A549 (cell line): ENCODE measurements at regions not wholly inside any gene's neighbourhood (a gene's known extent, or its start where the extent isn't known, plus 50 kb on each side); places are given as distances from the start of the nearest gene placed in this dataset.
"Not testable (repeated sequence)": the region's sequence is repeated elsewhere in the genome, so short reads cannot be mapped to it uniquely, and the experiment has no call there.

Source experiments
- ATAC-seq, 2 experiments: fragments of 200-7000 bp in 1 of 2; fragments of >200 bp in 1 of 2; cut with Nextera tagmentation in 1 of 2; cut with Tn5 transposase in 1 of 2; 3 replicates each; pipeline versions ENCODE4 v1.8.0 to v1.9.1; 2018 to 2020; ENCODE audit warnings: mild to moderate bottlenecking in 1 of 2, moderate library complexity in 1 of 2
- CTCF ChIA-PET: fragments of 300-600 bp; sonication (Branson Sonifier 250); formaldehyde crosslinking; extraction: SDS; loops from one replicate; lab custom pipeline; 2021; ENCODE audit warnings: antibody characterized with exemption, inconsistent platforms; lab: Yijun Ruan, JAX
- POLR2A ChIA-PET: fragments of 350-600 bp; formaldehyde crosslinking; extraction: SDS; loops from one replicate; lab custom pipeline; 2021; ENCODE audit warnings: antibody characterized with exemption, inconsistent platforms; lab: Yijun Ruan, JAX
- DNase-seq, 2 experiments: peaks; one replicate each; pipeline versions ENCODE4 v3.0.0 to v3.0.0-alpha.2; 2011 to 2016; ENCODE audit warnings: low read depth in 1 of 2, low spot score in 1 of 2
- FAIRE-seq: peaks from 2 replicates; lab custom pipeline; 2011; peaks lifted over from hg19 to GRCh38; lab: Jason Lieb, UNC
- H3K27ac ChIP-seq, 2 experiments: fragments of >200 bp; sonication (Bioruptor Twin); formaldehyde crosslinking; 3 replicates each; pipeline ENCODE4 v1.5.1; 2016 to 2017
- H3K4me1 ChIP-seq: fragments of >200 bp; sonication (Bioruptor Twin); formaldehyde crosslinking; 3 replicates; pipeline ENCODE4 v1.6.1; 2016
- H3K4me2 ChIP-seq: fragments of >200 bp; sonication (Bioruptor Twin); formaldehyde crosslinking; 3 replicates; pipeline ENCODE4 v1.6.1; 2016
- H3K4me3 ChIP-seq: fragments of >200 bp; sonication (Bioruptor Twin); formaldehyde crosslinking; 3 replicates; pipeline ENCODE4 v1.5.1; 2016
- H3K9me3 ChIP-seq: fragments of >200 bp; sonication (Bioruptor Twin); formaldehyde crosslinking; 3 replicates; pipeline ENCODE4 v1.6.1; 2016
- CHD2 ChIP-seq: fragments of 150-350 bp; IDR thresholded peaks from 2 replicates; pipeline ENCODE4 v1.6.1; 2014; ENCODE audit warnings: low read length; ENCODE audit not compliant: partially characterized antibody
- EHMT2 ChIP-seq: fragments of 200-600 bp; sonication (generic); IDR thresholded peaks from 2 replicates; pipeline ENCODE4 v1.6.1; 2016; ENCODE audit warnings: antibody characterized with exemption, low read depth, mild to moderate bottlenecking, moderate library complexity
- EP300 ChIP-seq, 2 experiments: fragments of >200 bp; sonication (Bioruptor Twin); formaldehyde crosslinking; IDR thresholded peaks; 2 replicates in 1 of 2; 3 replicates in 1 of 2; pipeline ENCODE4 v1.6.1; 2016 to 2017
- GATA3 ChIP-seq: IDR thresholded peaks from 2 replicates; pipeline ENCODE4 v1.6.1; 2012; ENCODE audit warnings: borderline replicate concordance
- HEYL ChIP-seq: fragments of 250-450 bp; sonication (Bioruptor Pico); IDR thresholded peaks from 2 replicates; pipeline ENCODE4 v1.8.0; 2021; ENCODE audit warnings: mild to moderate bottlenecking, moderate library complexity
- HOXA7 ChIP-seq: fragments of 250-450 bp; sonication (Bioruptor Pico); IDR thresholded peaks from 2 replicates; pipeline ENCODE4 v1.5.0; 2020; ENCODE audit warnings: mild to moderate bottlenecking, moderate library complexity
- JUN ChIP-seq, 2 experiments: fragments of >200 bp; sonication (Bioruptor Twin); formaldehyde crosslinking; IDR thresholded peaks; 2 replicates in 1 of 2; 3 replicates in 1 of 2; pipeline ENCODE4 v1.6.1; 2016 to 2017
- KDM5A ChIP-seq: fragments of 200-600 bp; sonication (generic); IDR thresholded peaks from 2 replicates; pipeline ENCODE4 v1.6.1; 2016; ENCODE audit warnings: antibody characterized with exemption, mild to moderate bottlenecking
- MAFK ChIP-seq: fragments of 450-650 bp; IDR thresholded peaks from 2 replicates; pipeline ENCODE4 v1.6.1; 2014; ENCODE audit not compliant: partially characterized antibody
- MYC ChIP-seq: IDR thresholded peaks from 2 replicates; pipeline ENCODE4 v1.6.1; 2012; ENCODE audit warnings: mild to moderate bottlenecking, inconsistent platforms, low read length, improper control_type of control experiment, borderline replicate concordance
- PHF8 ChIP-seq: fragments of 200-600 bp; sonication (generic); IDR thresholded peaks from 2 replicates; pipeline ENCODE4 v1.6.1; 2016; ENCODE audit warnings: low read depth, mild to moderate bottlenecking, antibody characterized with exemption, moderate library complexity, borderline replicate concordance
- RNF2 ChIP-seq: fragments of 200-600 bp; sonication (generic); IDR thresholded peaks from 2 replicates; pipeline ENCODE4 v1.6.1; 2016; ENCODE audit warnings: low read depth, mild to moderate bottlenecking, antibody characterized with exemption, moderate library complexity, borderline replicate concordance
- SMC3 ChIP-seq: fragments of >200 bp; sonication (Bioruptor Twin); formaldehyde crosslinking; IDR thresholded peaks from 3 replicates; pipeline ENCODE4 v1.6.1; 2018; ENCODE audit warnings: inconsistent platforms
- SREBF2 ChIP-seq: fragments of 450-650 bp; IDR thresholded peaks from 2 replicates; pipeline ENCODE4 v1.6.1; 2014; ENCODE audit warnings: mild to moderate bottlenecking, moderate library complexity
- TFCP2L1 ChIP-seq: fragments of 250-450 bp; sonication (Bioruptor Pico); IDR thresholded peaks from 2 replicates; pipeline ENCODE4 v1.5.0; 2021; ENCODE audit warnings: mild to moderate bottlenecking
- ZFP36 ChIP-seq: fragments of 450-650 bp; IDR thresholded peaks from 2 replicates; pipeline ENCODE4 v1.6.1; 2014; ENCODE audit warnings: borderline replicate concordance; ENCODE audit not compliant: partially characterized antibody
- ZSCAN20 ChIP-seq: fragments of 250-450 bp; sonication (Bioruptor Pico); IDR thresholded peaks from 2 replicates; pipeline ENCODE4 v1.8.0; 2022; ENCODE audit warnings: mild to moderate bottlenecking, moderate library complexity
- WGBS: methylation state at CpG from one replicate; pipeline ENCODE4 v1.1.6; 2017; ENCODE audit errors: missing lambda C conversion rate; 5-methylcytosine and 5-hydroxymethylcytosine counted together
- TF ChIP-seq, protein P1 (sequence below): fragments of 450-650 bp; IDR thresholded peaks from 2 replicates; pipeline ENCODE4 v1.6.1; 2014; ENCODE audit warnings: antibody characterized with exemption
- TF ChIP-seq, protein P2 (sequence below): fragments of >200 bp; sonication (Bioruptor Twin); formaldehyde crosslinking; IDR thresholded peaks from 2 replicates; pipeline ENCODE4 v1.6.1; 2016
- TF ChIP-seq, protein P3 (sequence below): IDR thresholded peaks from 2 replicates; pipeline ENCODE4 v1.6.1; 2012
- TF ChIP-seq, protein P4 (sequence below): fragments of 200-600 bp; sonication (generic); IDR thresholded peaks from 2 replicates; pipeline ENCODE4 v1.6.1; 2016; ENCODE audit warnings: antibody characterized with exemption, mild to moderate bottlenecking, moderate library complexity
- TF ChIP-seq, protein P5 (sequence below): fragments of >200 bp; sonication (Bioruptor Twin); formaldehyde crosslinking; IDR thresholded peaks from 3 replicates; pipeline ENCODE4 v1.6.1; 2016

DNA sequence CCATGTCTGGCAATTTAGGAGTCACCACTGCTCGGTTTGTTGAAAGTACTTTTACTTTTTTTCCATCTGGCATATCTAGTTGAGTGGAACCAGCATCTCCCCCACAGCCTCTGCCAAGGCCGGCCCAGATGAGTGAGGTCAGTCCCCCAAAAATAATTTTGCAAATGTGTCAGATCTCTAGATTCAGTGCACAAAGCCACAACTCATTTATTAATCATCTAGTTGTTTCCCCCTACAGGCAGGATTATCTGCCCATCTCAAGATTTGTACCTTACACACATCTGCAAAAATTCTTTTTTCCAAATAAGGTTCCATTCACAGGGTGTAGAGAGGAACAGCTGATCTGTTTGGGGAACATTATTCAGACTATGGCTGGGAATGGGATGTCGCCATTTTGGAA lies 174.0 kb upstream of the MXRA5 start (continued):
- TF ChIP-seq, protein P1, sequence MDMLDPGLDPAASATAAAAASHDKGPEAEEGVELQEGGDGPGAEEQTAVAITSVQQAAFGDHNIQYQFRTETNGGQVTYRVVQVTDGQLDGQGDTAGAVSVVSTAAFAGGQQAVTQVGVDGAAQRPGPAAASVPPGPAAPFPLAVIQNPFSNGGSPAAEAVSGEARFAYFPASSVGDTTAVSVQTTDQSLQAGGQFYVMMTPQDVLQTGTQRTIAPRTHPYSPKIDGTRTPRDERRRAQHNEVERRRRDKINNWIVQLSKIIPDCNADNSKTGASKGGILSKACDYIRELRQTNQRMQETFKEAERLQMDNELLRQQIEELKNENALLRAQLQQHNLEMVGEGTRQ = no peak
- no peak for TF ChIP-seq GATA3
- no peak for TF ChIP-seq HOXA7 (CRISPR knock-in tag)

DNA sequence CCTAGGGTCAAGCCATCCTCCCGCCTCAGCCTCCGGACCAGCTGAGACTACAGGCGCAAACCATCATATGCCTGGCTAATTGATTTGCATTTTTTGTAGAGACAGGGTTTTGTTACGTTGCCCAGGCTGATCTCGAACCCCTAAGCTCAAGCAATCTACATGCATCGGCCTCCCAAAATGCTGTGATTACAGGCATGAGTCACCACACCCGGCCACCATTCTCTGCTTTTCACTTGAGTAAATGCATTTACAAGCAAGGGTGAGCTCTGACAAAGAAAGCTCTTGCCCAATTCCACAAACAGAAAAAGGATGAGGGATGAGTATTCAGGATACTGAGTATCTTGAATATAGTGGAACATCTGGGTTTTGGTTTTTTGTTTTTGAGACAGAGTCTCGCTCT lies 172.9 kb upstream of the MXRA5 start:
- H3K4me2 ChIP-seq = peak overlapping the region; percentile 66
- POLR2A ChIA-PET, H3K4me1 ChIP-seq, H3K27ac ChIP-seq, H3K9me3 ChIP-seq, ATAC-seq, H3K4me3 ChIP-seq, FAIRE-seq: not testable (repeated sequence)
- peak in 1 of 2 experiments; percentile 1 for DNase-seq
- CTCF ChIA-PET = interaction anchor here (1.1 kb wide), 1 partner anchor 30 kb away, joined by 3 read pairs; no protein-coding TSS in a partner anchor
- 49% methylated on average over 8 of the region's 8 CpGs for WGBS

DNA sequence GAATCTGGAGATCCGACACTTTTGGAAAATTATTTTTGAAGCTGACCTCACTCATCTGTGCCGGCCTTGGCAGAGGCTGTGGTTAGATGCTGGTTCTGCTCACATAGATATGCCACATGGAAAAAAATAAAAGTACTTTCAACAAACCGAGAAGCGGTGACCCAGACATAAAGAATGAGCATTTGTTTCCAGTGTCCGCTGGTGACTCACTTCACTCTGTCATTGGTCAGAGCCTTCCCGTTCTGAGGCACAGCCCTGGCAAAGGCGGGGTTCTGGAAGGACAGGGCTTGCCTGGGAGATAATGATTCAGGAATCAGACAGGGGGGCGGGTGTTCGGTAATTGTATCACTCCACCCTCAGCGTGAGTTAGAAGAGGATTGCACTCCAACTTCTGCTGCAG lies 172.4 kb upstream of the MXRA5 start:
- peak; percentile 31 to 50 for DNase-seq
- no peak overlapping the region for H3K27ac ChIP-seq
- FAIRE-seq = peak; percentile 76
- ChIA-PET CTCF (interaction anchor here (1.1 kb wide), 1 partner anchor 30 kb away, joined by 3 read pairs; no protein-coding TSS in a partner anchor), POLR2A (no interaction called here)
- H3K4me2 ChIP-seq = peak overlapping the region; percentile 66
- TF ChIP-seq HEYL (CRISPR knock-in tag) = no peak
- no peak for TF ChIP-seq RNF2
- TF ChIP-seq ZSCAN20 (CRISPR knock-in tag) = no peak
- TF ChIP-seq EP300 (IDR thresholded peaks at IDR 0.05) = no peak
- TF ChIP-seq MYC = no peak
- no peak for TF ChIP-seq EHMT2
- TF ChIP-seq SMC3 = no peak
- TF ChIP-seq TFCP2L1 (CRISPR knock-in tag) = no peak
- no peak for TF ChIP-seq KDM5A
- TF ChIP-seq JUN (IDR thresholded peaks at IDR 0.05) = no peak
- TF ChIP-seq, protein P2, sequence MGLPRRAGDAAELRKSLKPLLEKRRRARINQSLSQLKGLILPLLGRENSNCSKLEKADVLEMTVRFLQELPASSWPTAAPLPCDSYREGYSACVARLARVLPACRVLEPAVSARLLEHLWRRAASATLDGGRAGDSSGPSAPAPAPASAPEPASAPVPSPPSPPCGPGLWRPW = no peak
- no peak for TF ChIP-seq CHD2
- TF ChIP-seq, protein P3, sequence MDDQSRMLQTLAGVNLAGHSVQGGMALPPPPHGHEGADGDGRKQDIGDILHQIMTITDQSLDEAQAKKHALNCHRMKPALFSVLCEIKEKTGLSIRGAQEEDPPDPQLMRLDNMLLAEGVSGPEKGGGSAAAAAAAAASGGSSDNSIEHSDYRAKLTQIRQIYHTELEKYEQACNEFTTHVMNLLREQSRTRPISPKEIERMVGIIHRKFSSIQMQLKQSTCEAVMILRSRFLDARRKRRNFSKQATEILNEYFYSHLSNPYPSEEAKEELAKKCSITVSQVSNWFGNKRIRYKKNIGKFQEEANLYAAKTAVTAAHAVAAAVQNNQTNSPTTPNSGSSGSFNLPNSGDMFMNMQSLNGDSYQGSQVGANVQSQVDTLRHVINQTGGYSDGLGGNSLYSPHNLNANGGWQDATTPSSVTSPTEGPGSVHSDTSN = no peak
- TF ChIP-seq PHF8 = no peak
- TF ChIP-seq, all 56 proteins: peak for 0
- Histone ChIP-seq H3K4me3 (peak overlapping the region; percentile 23; the same call in 1 of the 3 replicates), H3K9me3 (no peaks in the 10 kb centered on the region), H3K4me1 (0 out of 3 replicates have a peak, but pooled peaks cover 4% of the 10 kb centered on the region)
- ATAC-seq = peak; percentile 92 to 96
- WGBS = 6% methylated on average over 10 of the region's 10 CpGs

DNA sequence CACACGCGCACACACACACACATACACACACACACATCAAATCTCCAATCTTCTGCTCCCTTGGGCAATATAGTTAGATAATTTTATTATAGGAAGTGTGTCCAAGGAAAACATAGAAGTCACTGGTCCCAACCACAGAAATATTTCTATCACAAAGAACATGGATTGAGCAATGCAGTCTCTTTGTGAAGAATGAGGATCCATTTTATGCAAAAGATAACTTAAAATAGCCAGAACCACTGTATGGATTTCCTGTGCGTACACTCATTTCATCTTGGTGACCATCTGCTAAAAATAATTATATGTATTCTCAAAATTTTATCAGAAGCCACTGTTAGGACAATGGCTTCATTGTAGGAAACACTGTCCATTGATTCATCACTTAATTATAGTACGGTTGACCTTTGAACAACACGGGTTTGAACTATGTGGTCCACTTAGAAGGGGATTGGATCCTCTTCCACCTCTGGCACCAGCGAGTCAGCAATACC lies 169.6 kb upstream of the MXRA5 start:
- no peak for FAIRE-seq
- 67% methylated on average over 6 of the region's 6 CpGs for WGBS
- POLR2A ChIA-PET = no interaction called here
- TF ChIP-seq GATA3 = no peak
- TF ChIP-seq MAFK = no peak
- TF ChIP-seq, protein P4, sequence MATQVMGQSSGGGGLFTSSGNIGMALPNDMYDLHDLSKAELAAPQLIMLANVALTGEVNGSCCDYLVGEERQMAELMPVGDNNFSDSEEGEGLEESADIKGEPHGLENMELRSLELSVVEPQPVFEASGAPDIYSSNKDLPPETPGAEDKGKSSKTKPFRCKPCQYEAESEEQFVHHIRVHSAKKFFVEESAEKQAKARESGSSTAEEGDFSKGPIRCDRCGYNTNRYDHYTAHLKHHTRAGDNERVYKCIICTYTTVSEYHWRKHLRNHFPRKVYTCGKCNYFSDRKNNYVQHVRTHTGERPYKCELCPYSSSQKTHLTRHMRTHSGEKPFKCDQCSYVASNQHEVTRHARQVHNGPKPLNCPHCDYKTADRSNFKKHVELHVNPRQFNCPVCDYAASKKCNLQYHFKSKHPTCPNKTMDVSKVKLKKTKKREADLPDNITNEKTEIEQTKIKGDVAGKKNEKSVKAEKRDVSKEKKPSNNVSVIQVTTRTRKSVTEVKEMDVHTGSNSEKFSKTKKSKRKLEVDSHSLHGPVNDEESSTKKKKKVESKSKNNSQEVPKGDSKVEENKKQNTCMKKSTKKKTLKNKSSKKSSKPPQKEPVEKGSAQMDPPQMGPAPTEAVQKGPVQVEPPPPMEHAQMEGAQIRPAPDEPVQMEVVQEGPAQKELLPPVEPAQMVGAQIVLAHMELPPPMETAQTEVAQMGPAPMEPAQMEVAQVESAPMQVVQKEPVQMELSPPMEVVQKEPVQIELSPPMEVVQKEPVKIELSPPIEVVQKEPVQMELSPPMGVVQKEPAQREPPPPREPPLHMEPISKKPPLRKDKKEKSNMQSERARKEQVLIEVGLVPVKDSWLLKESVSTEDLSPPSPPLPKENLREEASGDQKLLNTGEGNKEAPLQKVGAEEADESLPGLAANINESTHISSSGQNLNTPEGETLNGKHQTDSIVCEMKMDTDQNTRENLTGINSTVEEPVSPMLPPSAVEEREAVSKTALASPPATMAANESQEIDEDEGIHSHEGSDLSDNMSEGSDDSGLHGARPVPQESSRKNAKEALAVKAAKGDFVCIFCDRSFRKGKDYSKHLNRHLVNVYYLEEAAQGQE = no peak
- TF ChIP-seq, protein P3 = no peak
- no peak for TF ChIP-seq SREBF2
- no peak for TF ChIP-seq JUN (IDR thresholded peaks at IDR 0.05)
- TF ChIP-seq TFCP2L1 (CRISPR knock-in tag) = no peak
- TF ChIP-seq, protein P1 = no peak
- no peak for TF ChIP-seq ZFP36
- TF ChIP-seq, protein P5, sequence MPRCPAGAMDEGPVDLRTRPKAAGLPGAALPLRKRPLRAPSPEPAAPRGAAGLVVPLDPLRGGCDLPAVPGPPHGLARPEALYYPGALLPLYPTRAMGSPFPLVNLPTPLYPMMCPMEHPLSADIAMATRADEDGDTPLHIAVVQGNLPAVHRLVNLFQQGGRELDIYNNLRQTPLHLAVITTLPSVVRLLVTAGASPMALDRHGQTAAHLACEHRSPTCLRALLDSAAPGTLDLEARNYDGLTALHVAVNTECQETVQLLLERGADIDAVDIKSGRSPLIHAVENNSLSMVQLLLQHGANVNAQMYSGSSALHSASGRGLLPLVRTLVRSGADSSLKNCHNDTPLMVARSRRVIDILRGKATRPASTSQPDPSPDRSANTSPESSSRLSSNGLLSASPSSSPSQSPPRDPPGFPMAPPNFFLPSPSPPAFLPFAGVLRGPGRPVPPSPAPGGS = no peak

More for the DNA sequence above, 169.6 kb upstream of the MXRA5 start:
- H3K4me2 ChIP-seq = no peak overlapping the region
- H3K4me3 ChIP-seq = no peak overlapping the region
- CTCF ChIA-PET = no interaction called here
- H3K27ac ChIP-seq = no peak overlapping the region
- no peak for DNase-seq
- H3K9me3 ChIP-seq = no peaks in the 10 kb centered on the region
- 0 out of 3 replicates have a peak, but pooled peaks cover 4% of the 10 kb centered on the region for H3K4me1 ChIP-seq
- no peak for ATAC-seq
